GM12878 (cell line): ENCODE measurements at regions not wholly inside any gene's neighbourhood (a gene's known extent, or its start where the extent isn't known, plus 50 kb on each side); places are given as distances from the start of the nearest gene placed in this dataset.

Experiments
- ATAC-seq: fragments of 200-7000 bp; cut with Tn5 transposase; 3 replicates; pipeline ENCODE4 v1.9.1; 2020; ENCODE audit warnings: mild to moderate bottlenecking, moderate library complexity
- BruUV-seq: library from RNA; stranded (reverse); fragments of 400-500 nt; replicated peaks from 2 replicates; lab custom pipeline; 2021; lab: Mats Ljungman, UMichigan
- CTCF ChIA-PET: fragments of 300-600 bp; sonication (Branson Sonifier 250); formaldehyde crosslinking; extraction: SDS; loops from one replicate; lab custom pipeline; 2021; ENCODE audit warnings: inconsistent platforms; lab: Yijun Ruan, JAX
- POLR2A ChIA-PET: fragments of 350-600 bp; formaldehyde crosslinking; extraction: SDS; loops from one replicate; lab custom pipeline; 2021; ENCODE audit warnings: inconsistent platforms; lab: Charles Lee
- RAD21 ChIA-PET: fragments of 300-600 bp; sonication (Branson Sonifier 250); formaldehyde crosslinking; loops from one replicate; lab custom pipeline; 2023; ENCODE audit warnings: antibody characterized with exemption; ENCODE audit not compliant: unreplicated experiment; lab: Charles Lee
- SMC1A ChIA-PET: fragments of 300-600 bp; sonication (Branson Sonifier 250); formaldehyde crosslinking; loops from one replicate; lab custom pipeline; 2023; ENCODE audit not compliant: unreplicated experiment, uncharacterized antibody; lab: Charles Lee
- DNase-seq: peaks from one replicate; pipeline ENCODE4 v3.0.0-alpha.2; 2011; ENCODE audit warnings: low read depth, low spot score
- FAIRE-seq: peaks from 3 replicates; lab custom pipeline; 2011; peaks lifted over from hg19 to GRCh38; lab: Jason Lieb, UNC
- H2AFZ ChIP-seq: 2 replicates; pipeline ENCODE4 v1.6.0; 2011; ENCODE audit warnings: low read depth, low read length, control low read depth; ENCODE audit not compliant: control insufficient read depth
- H3K27ac ChIP-seq: 2 replicates; pipeline ENCODE4 v1.5.1; 2011; ENCODE audit warnings: control low read depth; ENCODE audit not compliant: control insufficient read depth, insufficient read depth
- H3K27me3 ChIP-seq, 2 experiments: replicated peaks in 1 of 2; 2 replicates each; pipeline versions ENCODE4 v1.6.0 to v1.6.1; 2011; ENCODE audit warnings: low read length in 1 of 2; ENCODE audit not compliant: control insufficient read depth in 2 of 2, insufficient read depth in 2 of 2
- H3K36me3 ChIP-seq, 2 experiments: 2 replicates each; pipeline ENCODE4 v1.5.1; 2011; ENCODE audit warnings: low read length in 1 of 2; ENCODE audit not compliant: control insufficient read depth in 2 of 2, insufficient read depth in 2 of 2
- H3K4me1 ChIP-seq: 2 replicates; pipeline ENCODE4 v1.6.1; 2011; ENCODE audit warnings: mild to moderate bottlenecking, low read length, moderate library complexity, mixed read lengths; ENCODE audit not compliant: control insufficient read depth, insufficient read depth
- H3K4me2 ChIP-seq: 2 replicates; pipeline ENCODE4 v1.6.0; 2011; ENCODE audit warnings: control low read depth; ENCODE audit not compliant: control insufficient read depth, insufficient read depth
- H3K4me3 ChIP-seq: fragments of 200-600 bp; sonication (generic); 2 replicates; pipeline ENCODE4 v1.5.1; 2016
- H3K79me2 ChIP-seq: 2 replicates; pipeline ENCODE4 v1.6.0; 2011; ENCODE audit warnings: low read length; ENCODE audit not compliant: control insufficient read depth, insufficient read depth
- H3K9ac ChIP-seq: 2 replicates; pipeline ENCODE4 v1.8.0; 2011; ENCODE audit warnings: low read length, control low read depth, mixed read lengths; ENCODE audit not compliant: control insufficient read depth, insufficient read depth
- H3K9me3 ChIP-seq: replicated peaks from 3 replicates; pipeline ENCODE4 v1.5.1; 2011; ENCODE audit warnings: mild to moderate bottlenecking, low read length; ENCODE audit not compliant: control insufficient read depth, insufficient read depth
- H4K20me1 ChIP-seq: 2 replicates; pipeline ENCODE4 v1.6.0; 2011; ENCODE audit not compliant: control insufficient read depth, insufficient read depth
- CBFB ChIP-seq: IDR thresholded peaks from 2 replicates; pipeline ENCODE4 v1.6.1; 2016; ENCODE audit warnings: antibody characterized with exemption, low read depth
- POLR2AphosphoS2 ChIP-seq: IDR thresholded peaks from 2 replicates; pipeline ENCODE4 v1.6.1; 2011; ENCODE audit warnings: low read depth, mild to moderate bottlenecking, low read length, improper control_type of control experiment, moderate library complexity
- RAD51 ChIP-seq: fragments of 450-650 bp; IDR thresholded peaks from 2 replicates; pipeline ENCODE4 v1.6.1; 2016; ENCODE audit warnings: moderate library complexity, mild to moderate bottlenecking, inconsistent platforms
- SRF ChIP-seq, 2 experiments: IDR thresholded peaks; 2 replicates each; pipeline ENCODE4 v1.6.1; 2011; ENCODE audit warnings: low read depth in 2 of 2, low read length in 2 of 2, mild to moderate bottlenecking in 1 of 2, moderate library complexity in 1 of 2
- WRNIP1 ChIP-seq: IDR thresholded peaks from 2 replicates; pipeline ENCODE4 v1.6.1; 2011; ENCODE audit warnings: low read depth, low read length, improper control_type of control experiment, borderline replicate concordance
- WGBS: methylation state at CpG from one replicate; pipeline ENCODE4 v1.1.6; 2016; ENCODE audit warnings: low lambda C conversion rate; ENCODE audit not compliant: insufficient replicate concordance, insufficient coverage; ENCODE audit errors: missing lambda C conversion rate; 5-methylcytosine and 5-hydroxymethylcytosine counted together
- in situ Hi-C: fragments of 300-500 bp; cut with MboI; formaldehyde crosslinking; loops from 9 replicates; pipeline ENCODE4 v1.14.3; 2018; ENCODE audit warnings: mixed read lengths
- intact Hi-C: fragments of 100-400 bp; cut with micrococcal nuclease; formaldehyde crosslinking; loops from one replicate; pipeline ENCODE4 v1.14.2; 2022; ENCODE audit not compliant: unreplicated experiment
- TF ChIP-seq, protein P1 (sequence below): IDR thresholded peaks from 2 replicates; pipeline ENCODE4 v1.6.1; 2011; ENCODE audit warnings: mild to moderate bottlenecking, low read depth, low read length, moderate library complexity; ENCODE audit not compliant: insufficient replicate concordance
- TF ChIP-seq, protein P2 (sequence below): fragments of 450-650 bp; IDR thresholded peaks from 2 replicates; pipeline ENCODE4 v1.6.1; 2016; ENCODE audit warnings: mild to moderate bottlenecking
- TF ChIP-seq, protein P3 (sequence below): fragments of 450-650 bp; IDR thresholded peaks from 2 replicates; pipeline ENCODE4 v1.6.1; 2016; ENCODE audit warnings: mild to moderate bottlenecking
- TF ChIP-seq, protein P4 (sequence below): IDR thresholded peaks from 2 replicates; pipeline ENCODE4 v1.6.1; 2011; ENCODE audit warnings: borderline replicate concordance, low read depth, mild to moderate bottlenecking, moderate library complexity, low read length; ENCODE audit not compliant: insufficient read depth, poor library complexity, severe bottlenecking

DNA sequence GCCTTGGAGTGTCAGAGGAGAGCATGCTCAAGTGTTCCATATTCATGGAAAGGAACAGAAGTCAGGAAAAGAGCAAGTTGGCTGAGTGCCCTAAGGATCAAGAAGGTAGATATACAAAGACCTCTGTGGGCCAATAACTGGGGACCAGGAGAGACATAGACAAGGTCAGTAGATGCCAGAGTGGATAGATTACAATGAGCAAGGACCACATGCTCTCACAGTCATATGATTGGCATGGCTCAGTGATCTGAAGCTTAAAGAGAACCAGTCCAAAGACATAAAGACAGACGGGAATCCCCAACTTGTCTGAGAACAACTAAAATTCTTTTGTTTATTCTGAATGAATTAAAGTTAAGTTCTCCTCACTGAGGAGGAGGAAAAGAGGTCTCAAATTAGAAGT lies 289.7 kb downstream of the HS3ST1 start:
- SMC1A ChIA-PET = no interaction called here
- BruUV-seq = no TSS peak
- ATAC-seq (peak; percentile 77), DNase-seq (peak; percentile 5), FAIRE-seq (peak; percentile 62)
- no peak overlapping the region for H3K27ac ChIP-seq
- no peak overlapping the region for H3K9ac ChIP-seq
- H3K27me3 ChIP-seq = no peaks in the 10 kb centered on the region
- in situ Hi-C loops = no loop called here
- CTCF ChIA-PET = no interaction called here
- intact Hi-C loops = no loop called here
- H3K4me1 ChIP-seq = no peaks in the 10 kb centered on the region
- no peaks in the 10 kb centered on the region for H3K36me3 ChIP-seq
- no peak overlapping the region for H2AFZ ChIP-seq
- WGBS = 0% methylated on average over 1 of the region's 1 CpG
- RAD21 ChIA-PET = no interaction called here
- no peak overlapping the region for H3K4me3 ChIP-seq
- H4K20me1 ChIP-seq = no peaks in the 10 kb centered on the region
- POLR2A ChIA-PET = no interaction called here
- no peak overlapping the region for H3K4me2 ChIP-seq
- H3K9me3 ChIP-seq = no peaks in the 10 kb centered on the region; the same call in 2 of the 3 replicates
- H3K79me2 ChIP-seq = no peaks in the 10 kb centered on the region
- no peak for TF ChIP-seq POLR2AphosphoS2
- TF ChIP-seq WRNIP1 = no peak
- peak in 1 of 2 experiments; percentile 39; a peak in 1 of 4 replicates for TF ChIP-seq SRF (IDR thresholded peaks at IDR 0.05; ENCODE audit: low read depth in 2 of 2, low read length in 2 of 2)
- TF ChIP-seq, protein P1, sequence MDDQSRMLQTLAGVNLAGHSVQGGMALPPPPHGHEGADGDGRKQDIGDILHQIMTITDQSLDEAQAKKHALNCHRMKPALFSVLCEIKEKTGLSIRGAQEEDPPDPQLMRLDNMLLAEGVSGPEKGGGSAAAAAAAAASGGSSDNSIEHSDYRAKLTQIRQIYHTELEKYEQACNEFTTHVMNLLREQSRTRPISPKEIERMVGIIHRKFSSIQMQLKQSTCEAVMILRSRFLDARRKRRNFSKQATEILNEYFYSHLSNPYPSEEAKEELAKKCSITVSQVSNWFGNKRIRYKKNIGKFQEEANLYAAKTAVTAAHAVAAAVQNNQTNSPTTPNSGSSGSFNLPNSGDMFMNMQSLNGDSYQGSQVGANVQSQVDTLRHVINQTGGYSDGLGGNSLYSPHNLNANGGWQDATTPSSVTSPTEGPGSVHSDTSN = peak; percentile 64
- peak; percentile 86 for TF ChIP-seq RAD51
- TF ChIP-seq, protein P2, sequence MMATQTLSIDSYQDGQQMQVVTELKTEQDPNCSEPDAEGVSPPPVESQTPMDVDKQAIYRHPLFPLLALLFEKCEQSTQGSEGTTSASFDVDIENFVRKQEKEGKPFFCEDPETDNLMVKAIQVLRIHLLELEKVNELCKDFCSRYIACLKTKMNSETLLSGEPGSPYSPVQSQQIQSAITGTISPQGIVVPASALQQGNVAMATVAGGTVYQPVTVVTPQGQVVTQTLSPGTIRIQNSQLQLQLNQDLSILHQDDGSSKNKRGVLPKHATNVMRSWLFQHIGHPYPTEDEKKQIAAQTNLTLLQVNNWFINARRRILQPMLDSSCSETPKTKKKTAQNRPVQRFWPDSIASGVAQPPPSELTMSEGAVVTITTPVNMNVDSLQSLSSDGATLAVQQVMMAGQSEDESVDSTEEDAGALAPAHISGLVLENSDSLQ = peak; percentile 86
- TF ChIP-seq, protein P3, sequence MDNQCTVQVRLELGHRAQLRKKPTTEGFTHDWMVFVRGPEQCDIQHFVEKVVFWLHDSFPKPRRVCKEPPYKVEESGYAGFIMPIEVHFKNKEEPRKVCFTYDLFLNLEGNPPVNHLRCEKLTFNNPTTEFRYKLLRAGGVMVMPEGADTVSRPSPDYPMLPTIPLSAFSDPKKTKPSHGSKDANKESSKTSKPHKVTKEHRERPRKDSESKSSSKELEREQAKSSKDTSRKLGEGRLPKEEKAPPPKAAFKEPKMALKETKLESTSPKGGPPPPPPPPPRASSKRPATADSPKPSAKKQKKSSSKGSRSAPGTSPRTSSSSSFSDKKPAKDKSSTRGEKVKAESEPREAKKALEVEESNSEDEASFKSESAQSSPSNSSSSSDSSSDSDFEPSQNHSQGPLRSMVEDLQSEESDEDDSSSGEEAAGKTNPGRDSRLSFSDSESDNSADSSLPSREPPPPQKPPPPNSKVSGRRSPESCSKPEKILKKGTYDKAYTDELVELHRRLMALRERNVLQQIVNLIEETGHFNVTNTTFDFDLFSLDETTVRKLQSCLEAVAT = peak; percentile 99
- no peak for TF ChIP-seq CBFB
- TF ChIP-seq, protein P4, sequence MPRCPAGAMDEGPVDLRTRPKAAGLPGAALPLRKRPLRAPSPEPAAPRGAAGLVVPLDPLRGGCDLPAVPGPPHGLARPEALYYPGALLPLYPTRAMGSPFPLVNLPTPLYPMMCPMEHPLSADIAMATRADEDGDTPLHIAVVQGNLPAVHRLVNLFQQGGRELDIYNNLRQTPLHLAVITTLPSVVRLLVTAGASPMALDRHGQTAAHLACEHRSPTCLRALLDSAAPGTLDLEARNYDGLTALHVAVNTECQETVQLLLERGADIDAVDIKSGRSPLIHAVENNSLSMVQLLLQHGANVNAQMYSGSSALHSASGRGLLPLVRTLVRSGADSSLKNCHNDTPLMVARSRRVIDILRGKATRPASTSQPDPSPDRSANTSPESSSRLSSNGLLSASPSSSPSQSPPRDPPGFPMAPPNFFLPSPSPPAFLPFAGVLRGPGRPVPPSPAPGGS = no peak
